HepG2 (cell line): ENCODE measurements at regions not wholly inside any gene's neighbourhood (a gene's known extent, or its start where the extent isn't known, plus 50 kb on each side); places are given as distances from the start of the nearest gene placed in this dataset.

Experiments
- ETV6 ChIP-seq: sonication (generic); formaldehyde crosslinking; conservative IDR thresholded peaks from 2 replicates; pipeline ENCODE4 v1.4.0; 2020; ENCODE audit warnings: missing genetic modification reagents
- FOSL1 ChIP-seq: sonication (generic); formaldehyde crosslinking; IDR thresholded peaks from 2 replicates; pipeline ENCODE4 v1.9.0; 2021; ENCODE audit warnings: missing genetic modification reagents, borderline replicate concordance
- GRHL1 ChIP-seq: sonication (generic); formaldehyde crosslinking; conservative IDR thresholded peaks from 2 replicates; pipeline ENCODE4 v1.8.0; 2022; ENCODE audit warnings: missing genetic modification reagents
- IRF1 ChIP-seq: sonication (generic); formaldehyde crosslinking; IDR thresholded peaks from 2 replicates; pipeline ENCODE4 v1.4.0; 2020; ENCODE audit warnings: low read depth, mild to moderate bottlenecking, missing genetic modification reagents
- MLXIP ChIP-seq: sonication (generic); formaldehyde crosslinking; IDR thresholded peaks from 2 replicates; pipeline ENCODE4 v1.9.0; 2021; ENCODE audit warnings: missing genetic modification reagents, borderline replicate concordance
- NR2F1 ChIP-seq, 2 experiments: fragments of 450-650 bp in 1 of 2; formaldehyde crosslinking in 1 of 2; IDR thresholded peaks; 2 replicates each; pipeline versions ENCODE4 v1.5.0 to v1.6.1; 2016 to 2020; ENCODE audit warnings: mild to moderate bottlenecking in 1 of 2, missing compliant biosample characterization in 1 of 2, missing genetic modification reagents in 1 of 2, moderate library complexity in 1 of 2
- TBX3 ChIP-seq: fragments of 450-650 bp; IDR thresholded peaks from 2 replicates; pipeline ENCODE4 v1.6.1; 2017; ENCODE audit warnings: antibody characterized with exemption, mild to moderate bottlenecking, inconsistent platforms, borderline replicate concordance
- ZBTB37 ChIP-seq: sonication (generic); formaldehyde crosslinking; IDR thresholded peaks from 2 replicates; pipeline ENCODE4 v1.4.0; 2020; ENCODE audit warnings: mild to moderate bottlenecking, missing genetic modification reagents
- ZNF274 ChIP-seq: sonication (generic); formaldehyde crosslinking; IDR thresholded peaks from 2 replicates; pipeline ENCODE4 v1.5.1; 2020; ENCODE audit warnings: mild to moderate bottlenecking, missing genetic modification reagents
- ZNF280D ChIP-seq: sonication (generic); formaldehyde crosslinking; IDR thresholded peaks from 2 replicates; pipeline ENCODE4 v1.5.1; 2020; ENCODE audit warnings: mild to moderate bottlenecking, missing genetic modification reagents
- ZNF639 ChIP-seq: conservative IDR thresholded peaks from 2 replicates; pipeline ENCODE4 v1.6.1; 2018; ENCODE audit warnings: missing genetic modification reagents
- ZNF704 ChIP-seq: sonication (generic); formaldehyde crosslinking; IDR thresholded peaks from 2 replicates; pipeline ENCODE4 v1.8.1; 2023; ENCODE audit warnings: mild to moderate bottlenecking, inconsistent platforms, moderate library complexity, missing genetic modification reagents, borderline replicate concordance

- TF ChIP-seq ZNF274 (CRISPR knock-in tag) (no peak), IRF1 (no peak), ZNF639 (no peak), TBX3 (no peak), ZNF280D (CRISPR knock-in tag) (0 out of 2 replicates have a peak, but pooled peaks have one; percentile 42), ETV6 (CRISPR knock-in tag) (no peak), FOSL1 (CRISPR knock-in tag) (no peak), MLXIP (CRISPR knock-in tag) (no peak), NR2F1 (CRISPR knock-in tag; IDR thresholded peaks at IDR 0.05) (no peak), GRHL1 (CRISPR knock-in tag) (no peak), ZBTB37 (CRISPR knock-in tag) (no peak), ZNF704 (CRISPR knock-in tag) (no peak)
Observed at GRCh38 chr6:137370871-137371633, 123.1 kb downstream of the OLIG3 start (continued).
